Activated CD8-positive, alpha-beta memory T cell treated with anti-CD3 and anti-CD28 coated beads, Interleukin-2, amount 50 U/mL, for 1 hour (primary cell): ENCODE measurements at regions not wholly inside any gene's neighbourhood (a gene's known extent, or its start where the extent isn't known, plus 50 kb on each side); places are given as distances from the start of the nearest gene placed in this dataset.
"Not testable (repeated sequence)": the region's sequence is repeated elsewhere in the genome, so short reads cannot be mapped to it uniquely, and the experiment has no call there.

Source experiments
- DNase-seq: peaks from one replicate; pipeline ENCODE4 v3.0.0-alpha.2; 2020; ENCODE audit errors: extremely low read depth

DNA sequence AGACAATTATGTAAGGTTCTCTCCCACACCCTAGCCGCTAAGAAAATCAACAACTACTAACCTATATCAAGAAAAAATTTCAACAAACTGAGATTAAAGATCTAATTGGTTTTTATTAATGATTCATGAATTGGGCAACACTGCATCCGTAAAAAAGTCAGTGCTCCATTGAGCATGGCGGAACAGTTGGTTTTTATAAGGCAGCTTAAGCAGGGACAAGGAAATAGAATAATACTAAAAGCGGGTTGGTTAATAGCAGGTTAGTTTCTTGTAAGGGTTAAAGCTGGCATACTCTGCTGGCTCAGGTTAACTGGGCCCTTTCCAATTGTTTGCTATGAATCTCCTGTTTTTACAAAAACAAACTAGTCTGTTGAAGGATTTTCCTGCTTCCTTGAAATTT, 202.3 kb upstream of the RASGEF1B start:
- DNase-seq = no peak

DNA sequence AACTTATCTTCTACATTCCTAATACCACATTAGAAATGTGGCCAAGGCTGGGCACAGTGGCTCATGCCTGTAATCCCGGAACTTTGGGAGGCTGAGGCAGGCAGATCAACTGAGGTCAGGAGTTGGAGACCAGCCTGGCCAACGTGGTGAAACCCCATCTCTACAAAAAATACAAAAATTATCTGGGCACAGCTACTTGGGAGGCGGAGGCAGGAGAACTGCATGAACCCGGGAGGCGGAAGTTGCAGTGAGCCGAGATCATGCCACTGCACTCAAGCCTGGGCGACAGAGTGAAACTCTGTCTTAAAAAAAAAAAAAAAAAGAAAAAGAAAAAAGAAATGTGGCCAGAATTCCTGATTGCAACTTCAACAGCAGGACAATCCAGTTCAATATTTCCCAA, 196.6 kb upstream of the RASGEF1B start:
- DNase-seq = not testable (repeated sequence)

DNA sequence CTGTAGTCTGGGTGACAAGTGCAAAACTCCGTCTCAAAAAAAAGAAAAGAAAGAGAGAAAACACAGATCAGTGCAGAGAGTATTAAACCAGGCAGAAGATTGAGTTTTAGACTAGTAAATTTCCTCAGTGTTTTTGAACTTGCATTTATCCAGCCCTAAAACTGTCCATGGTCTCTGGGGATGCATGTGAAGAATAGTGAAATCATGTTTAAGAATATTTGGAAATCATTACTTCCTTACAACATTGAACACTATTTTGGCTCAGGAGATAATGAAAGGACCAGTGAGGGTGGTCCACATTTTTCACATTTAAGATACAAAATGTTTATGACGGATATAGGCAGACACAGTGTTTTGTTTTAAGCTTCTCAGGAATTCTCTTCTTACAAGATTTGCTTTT, 195.8 kb upstream of the RASGEF1B start:
- no peak for DNase-seq

DNA sequence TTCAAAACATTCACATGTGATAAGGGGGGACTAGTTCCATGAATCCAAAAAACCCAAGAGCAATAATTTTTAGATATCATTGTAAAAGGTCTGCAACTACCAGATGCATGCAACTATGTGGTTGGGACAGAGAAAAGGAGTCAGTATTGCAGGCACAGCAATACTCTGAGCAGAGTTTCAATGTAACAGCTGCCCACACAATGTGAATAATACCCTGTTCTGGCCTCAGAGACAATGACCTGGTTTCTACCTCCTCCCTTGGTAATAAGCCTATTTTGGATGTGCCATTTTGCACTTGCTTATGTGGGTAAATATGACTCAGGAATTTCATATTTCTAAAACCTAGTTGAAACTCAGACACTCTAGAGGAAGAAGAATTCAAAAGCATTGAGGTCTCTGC, 194.8 kb upstream of the RASGEF1B start:
- DNase-seq = no peak

DNA sequence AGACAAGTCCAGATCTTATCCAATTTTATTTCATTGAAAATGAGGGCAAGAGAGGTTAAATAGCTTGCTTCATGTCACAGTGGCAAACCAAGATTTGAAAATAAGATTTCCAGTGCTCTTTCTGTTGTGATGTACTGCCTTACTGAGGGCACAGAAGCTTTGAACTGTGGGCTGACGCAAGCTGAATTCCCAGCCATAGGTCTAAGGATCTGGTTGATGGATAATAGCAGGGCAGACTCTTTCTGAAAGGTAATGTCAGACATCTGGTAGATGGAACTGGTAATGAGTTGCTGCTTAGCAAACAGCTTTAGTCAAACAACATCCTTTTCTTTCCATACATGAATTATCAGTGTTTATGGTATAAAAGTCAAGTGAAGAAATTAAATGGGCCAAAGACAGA, 193.9 kb upstream of the RASGEF1B start:
- DNase-seq = no peak

DNA sequence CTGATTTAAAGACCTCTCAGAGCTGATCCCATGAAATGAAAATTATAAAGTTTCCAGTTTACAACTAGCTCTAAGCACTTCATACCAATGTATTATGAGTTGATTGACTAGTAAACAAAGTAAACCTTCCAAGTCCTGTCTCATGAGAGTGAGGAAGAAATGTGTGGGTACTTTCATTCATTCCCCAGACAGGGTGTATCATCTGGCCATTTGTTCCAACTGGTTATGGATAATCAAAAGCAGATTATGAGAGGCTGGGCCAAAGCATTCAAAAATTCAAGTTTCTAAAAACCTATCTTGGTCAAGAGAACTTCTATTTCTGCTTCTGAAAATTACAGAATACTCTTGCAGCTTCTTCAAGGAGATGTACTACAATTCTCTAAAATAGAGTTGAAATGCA, 193.3 kb upstream of the RASGEF1B start:
- no peak for DNase-seq

DNA sequence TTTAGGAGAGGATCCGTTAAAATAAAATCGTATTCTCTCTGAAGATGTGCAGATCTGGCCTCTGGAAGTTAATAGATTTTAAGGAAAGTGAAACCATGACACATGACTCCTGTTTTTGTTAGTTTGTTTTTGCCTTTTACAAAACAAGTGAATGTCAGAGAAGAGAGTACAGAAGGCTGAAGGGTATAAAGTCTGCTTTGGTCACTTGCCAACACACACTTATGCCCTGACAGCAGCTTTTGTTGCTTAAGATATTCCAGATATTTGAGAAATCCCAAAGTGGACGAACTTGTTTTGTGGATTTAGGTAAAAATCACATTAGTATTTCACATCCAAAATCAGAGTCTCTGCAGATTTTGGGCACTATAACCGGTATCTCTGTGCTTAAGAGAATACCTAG, 192.4 kb upstream of the RASGEF1B start:
- DNase-seq = no peak

DNA sequence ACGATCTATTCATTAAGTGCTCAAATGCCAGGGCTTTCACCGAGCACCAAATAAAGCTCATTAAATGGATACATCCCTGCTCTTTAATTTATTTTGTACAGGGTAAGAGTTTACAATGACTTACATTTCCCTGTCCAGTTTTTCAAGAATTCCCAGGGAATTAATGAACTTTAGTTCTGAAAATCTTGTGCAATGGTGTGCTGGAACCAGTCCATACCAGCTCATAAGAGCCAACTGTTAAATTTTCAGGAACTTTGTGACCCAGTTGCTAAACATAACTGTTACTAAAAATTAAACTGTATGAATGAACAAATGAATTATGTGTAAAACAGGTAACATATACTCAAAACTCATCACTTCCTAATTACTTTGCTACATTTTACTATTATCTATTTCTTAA, 191.7 kb upstream of the RASGEF1B start:
- no peak for DNase-seq

DNA sequence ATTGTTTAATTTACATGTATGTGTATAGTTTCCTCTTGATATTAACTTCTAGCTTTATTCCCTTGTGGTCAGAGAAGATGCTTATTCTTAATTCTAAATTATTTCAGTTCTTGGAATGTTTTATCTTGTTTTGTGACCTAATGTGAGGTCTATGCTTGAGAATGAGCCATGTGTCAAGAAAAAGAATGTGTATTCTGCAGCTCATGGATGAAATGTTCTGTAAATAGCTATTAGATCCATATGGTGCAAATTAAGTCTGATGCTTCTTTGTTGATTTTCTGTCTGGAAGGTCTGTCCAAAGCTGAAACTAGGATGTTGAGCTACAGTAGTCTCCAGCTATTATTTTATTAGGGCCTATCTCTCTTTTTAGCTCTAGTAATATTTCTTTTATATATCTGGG, 187.3 kb upstream of the RASGEF1B start:
- no peak for DNase-seq

DNA sequence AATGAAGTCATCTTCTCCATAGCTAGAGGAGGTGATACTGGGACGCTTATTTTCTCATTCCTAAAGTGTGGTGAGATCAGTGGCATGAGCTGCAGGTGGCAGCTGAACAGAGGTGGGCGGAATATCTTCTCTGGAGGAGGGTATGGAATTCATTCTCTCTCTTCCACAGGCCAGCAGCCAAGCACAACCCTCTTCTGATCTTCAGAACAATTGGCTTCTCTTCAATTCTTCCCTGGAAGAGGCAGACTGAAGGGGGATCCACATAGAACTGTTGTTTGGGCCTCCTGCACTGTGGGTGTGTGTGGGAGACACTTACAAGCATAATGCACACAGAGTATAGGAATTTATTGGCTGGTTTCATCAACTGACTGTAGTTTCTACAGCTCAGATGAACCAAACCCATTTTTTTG, 180.4 kb upstream of the RASGEF1B start:
- DNase-seq = no peak

DNA sequence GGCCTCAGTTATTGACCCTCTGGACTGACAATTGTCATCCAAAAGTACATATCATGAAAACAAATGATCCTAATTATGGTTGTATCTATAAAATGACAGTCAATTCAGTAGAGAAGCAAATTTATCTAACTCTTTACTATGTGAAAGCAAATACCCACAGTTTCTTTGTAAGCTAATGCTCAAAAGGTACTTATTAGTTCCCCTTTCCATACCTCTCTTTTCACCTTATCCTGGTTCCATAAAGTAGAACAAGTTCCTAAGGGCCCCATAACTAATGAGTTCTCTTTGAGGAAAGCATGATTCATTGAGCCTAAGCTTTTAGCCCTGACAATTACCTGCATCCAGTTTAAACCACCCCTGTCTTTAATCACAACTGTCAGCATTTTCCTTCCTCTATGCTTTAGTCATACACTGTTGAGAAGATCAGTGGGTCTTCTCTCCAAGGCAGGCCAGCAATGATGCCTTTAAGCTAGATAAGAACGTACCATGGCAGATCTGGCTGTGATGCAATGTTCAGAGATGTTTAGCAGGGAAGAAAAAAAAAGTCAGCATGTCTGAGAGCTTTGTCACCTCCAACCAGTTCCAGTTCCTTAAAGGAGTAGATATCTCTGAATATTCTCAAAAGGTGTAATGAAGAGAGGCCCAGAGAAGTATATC, 179.7 kb upstream of the RASGEF1B start:
- no peak for DNase-seq

DNA sequence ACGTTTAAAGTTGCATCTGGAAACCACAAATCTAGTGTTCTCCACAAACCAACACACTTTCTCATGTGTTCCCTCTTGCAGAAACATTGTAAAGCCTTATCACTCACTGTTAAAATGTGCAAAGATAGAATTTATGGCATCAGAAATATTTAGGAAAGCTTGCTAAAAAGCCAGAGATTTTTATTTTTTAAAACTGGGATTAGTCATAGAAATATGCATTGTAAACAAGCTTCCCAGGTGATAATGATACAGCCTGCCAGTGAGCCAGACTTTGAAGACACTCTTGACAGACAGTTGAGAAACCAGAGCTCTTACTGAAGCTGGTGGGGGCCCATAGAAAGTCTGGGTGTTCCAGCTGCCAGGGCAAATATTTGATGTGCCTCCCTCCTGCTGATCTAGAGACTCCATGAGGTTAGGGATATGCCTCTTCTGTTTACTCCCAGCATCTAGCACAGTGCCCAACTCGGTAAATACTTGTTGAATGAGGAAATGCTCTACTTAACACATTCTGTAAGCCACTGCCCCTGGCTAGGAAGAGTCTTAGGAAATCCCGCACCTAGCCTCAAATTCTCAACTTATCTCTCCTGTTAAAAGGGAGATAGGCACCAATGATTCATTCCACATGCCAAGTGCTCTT, 179.0 kb upstream of the RASGEF1B start:
- DNase-seq = no peak

DNA sequence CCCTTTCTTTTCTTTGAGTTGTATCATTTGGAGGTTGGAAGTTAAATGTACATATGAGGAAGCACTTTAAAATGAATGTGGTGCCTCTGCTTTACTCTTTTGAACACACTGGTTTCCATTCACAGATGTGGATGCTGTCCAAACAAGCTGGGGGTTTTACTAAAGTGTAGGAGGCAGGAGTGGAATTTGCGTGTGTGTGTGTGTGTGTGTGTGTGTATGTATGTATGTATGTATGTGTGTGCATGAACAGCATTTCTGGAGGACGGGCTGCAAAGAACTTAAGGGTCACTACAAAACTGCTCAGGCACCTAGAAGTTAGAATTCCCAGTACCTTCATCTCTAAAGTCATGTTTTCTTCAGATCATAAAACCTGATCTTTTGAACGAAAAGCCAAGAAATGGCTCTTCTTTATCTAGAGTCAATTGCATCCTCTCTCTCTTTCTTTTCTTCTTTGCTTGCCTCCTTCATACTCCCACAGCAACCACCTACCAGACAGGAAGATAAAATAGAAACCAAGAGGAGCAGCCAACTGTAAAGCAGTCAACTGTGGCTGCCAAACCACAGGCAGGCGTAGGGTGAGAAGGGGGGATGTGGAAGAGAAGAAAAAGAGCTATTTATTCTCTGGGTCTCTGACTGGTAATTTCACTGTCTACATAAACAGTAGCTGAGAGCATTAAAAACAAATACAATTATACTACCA, 177.0 kb upstream of the RASGEF1B start:
- no peak for DNase-seq

DNA sequence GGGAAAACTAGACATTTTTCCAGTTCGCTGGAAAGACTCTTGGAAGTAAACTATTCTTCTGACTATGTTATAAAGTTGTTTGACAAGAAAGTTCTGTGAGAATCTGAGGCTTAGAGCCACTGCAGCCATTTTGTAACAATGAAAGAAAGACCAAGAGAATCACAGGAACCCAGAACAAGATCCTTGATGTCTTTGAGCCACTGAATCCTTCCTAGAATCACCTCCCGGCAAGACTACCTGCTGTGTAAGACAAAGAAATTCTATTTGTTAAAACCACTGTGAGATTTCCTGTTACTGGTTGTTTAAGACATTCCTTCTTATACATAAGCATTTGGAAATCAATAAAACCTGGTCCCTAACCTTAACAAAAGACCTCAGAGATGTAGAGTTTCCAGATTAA, 175.7 kb upstream of the RASGEF1B start:
- no peak for DNase-seq

DNA sequence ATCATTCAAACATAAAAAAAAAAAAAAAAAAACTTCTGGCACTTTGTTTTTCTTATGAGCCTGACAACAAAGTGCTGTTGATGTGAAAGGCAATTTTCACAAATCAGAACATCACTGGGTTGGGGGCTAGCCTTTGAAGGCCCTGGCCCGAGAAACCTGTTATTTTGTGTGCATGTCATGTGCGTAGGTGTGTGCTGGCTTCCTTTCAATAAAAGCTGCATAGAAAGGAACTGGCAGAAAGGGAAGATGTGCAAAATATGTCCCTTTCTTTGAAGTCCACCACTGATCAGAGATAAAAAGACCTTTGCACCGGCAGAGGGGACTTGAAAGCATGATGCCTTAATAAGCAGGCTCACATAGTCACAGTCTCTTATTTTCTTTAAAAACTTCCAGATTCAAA, 170.8 kb upstream of the RASGEF1B start:
- DNase-seq = no peak

DNA sequence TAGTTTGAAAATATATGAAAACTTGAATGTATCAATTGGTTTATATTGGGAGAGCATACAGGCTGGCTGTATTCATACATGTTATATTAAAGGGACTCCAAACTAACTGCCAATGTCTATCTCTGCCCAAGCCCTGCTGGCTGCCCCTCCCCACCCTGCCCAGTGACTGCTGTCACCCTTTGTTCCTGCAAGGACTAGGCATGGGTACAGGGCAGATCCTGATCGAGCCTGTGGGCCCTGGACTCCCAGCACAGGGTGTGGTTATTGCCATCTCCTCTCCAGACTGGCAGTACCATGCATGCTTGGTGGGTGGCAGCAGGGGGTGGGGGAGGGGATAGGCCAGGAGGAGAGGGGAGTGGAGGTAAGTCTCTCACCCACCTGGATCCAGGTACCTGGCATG, 167.5 kb upstream of the RASGEF1B start:
- no peak for DNase-seq

DNA sequence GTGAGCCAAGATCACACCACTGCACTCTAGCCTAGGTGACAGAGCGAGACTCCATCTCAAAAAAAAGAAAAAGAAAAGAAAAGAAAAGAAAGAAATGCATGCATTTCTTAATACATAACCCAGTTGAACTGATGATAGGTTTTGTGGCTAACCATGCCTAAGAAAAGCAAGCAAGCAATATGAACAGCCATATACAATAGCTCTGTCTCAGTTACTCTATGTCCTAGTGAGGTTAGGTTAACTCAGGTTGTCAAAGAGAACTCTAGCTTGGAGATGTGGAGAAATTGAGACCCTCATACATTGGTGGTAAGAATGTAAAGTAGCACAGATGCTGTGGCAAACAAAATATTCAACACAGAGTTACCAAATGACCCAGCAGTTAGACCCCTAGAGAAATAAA, 167.0 kb upstream of the RASGEF1B start:
- no peak for DNase-seq

DNA sequence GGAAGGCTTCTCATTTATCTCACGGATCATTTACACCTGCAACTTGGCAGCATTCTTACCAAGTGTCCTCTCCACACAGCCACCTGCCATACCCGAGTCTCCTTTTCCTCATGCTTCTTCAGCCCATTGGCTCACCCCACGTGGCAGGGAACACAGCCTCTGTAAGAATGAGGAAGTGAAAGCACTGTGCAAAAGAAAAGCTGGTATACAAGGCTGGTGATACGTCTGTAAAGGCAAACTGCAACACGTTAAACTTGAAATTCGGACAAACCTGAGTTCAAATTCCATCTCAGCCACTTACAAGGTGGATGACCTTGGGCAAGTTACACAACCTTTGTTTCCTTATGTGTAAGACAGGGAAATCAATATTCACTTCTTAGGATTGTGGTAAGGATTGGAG, 164.0 kb upstream of the RASGEF1B start:
- no peak for DNase-seq

DNA sequence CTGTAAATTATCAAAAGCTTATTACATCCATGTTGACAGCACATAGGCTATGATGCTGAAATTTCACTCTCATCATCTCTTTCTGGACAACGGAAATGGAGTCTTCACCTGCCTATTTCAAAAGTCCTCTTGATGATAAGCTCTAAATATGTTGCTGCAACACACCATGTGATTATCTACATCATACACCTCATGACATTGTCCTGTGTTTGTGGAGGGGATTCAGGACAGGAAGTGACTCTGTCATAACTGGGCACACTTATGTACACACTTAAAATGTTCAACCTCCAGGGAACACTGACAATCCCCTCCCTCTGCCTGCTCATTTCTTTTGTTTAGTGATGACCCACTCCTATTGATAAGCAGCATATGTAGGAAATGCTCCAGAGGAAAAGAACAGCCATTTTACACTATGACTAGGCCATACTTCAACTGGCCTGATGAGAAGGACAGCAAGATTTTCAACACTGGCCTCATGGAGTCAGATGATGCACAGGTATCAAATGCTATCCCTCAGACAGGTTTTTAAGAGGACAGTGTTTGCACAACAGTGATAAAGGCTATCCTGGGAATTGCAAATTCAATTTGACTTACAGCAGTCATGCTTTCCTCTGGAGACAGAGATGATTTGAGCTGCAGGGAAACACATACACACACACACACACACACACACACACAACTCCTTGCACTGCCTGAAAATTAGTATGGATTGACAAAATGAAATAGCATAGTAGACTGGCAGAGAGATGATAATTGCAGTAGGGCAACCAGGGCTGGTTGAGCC, 163.3 kb upstream of the RASGEF1B start:
- DNase-seq = no peak

DNA sequence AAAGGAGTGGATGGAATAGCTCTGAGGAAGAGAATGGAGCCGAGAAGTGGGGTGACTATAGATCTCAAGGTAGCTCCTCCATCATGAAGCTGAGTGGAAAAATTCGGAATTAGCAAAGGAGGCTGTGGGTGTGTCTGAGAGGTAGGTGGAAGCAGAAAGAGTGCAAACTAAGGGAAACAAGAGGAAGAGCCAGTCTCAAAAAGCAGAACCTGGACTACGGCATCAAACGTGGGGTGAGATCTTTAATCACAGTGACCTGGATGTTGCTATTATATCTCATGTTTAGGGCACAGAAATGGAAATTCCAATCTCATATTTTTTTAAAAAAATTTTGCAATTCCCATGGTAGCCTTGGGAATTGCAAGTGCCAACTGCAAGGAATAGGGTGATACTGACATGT, 162.5 kb upstream of the RASGEF1B start:
- no peak for DNase-seq

DNA sequence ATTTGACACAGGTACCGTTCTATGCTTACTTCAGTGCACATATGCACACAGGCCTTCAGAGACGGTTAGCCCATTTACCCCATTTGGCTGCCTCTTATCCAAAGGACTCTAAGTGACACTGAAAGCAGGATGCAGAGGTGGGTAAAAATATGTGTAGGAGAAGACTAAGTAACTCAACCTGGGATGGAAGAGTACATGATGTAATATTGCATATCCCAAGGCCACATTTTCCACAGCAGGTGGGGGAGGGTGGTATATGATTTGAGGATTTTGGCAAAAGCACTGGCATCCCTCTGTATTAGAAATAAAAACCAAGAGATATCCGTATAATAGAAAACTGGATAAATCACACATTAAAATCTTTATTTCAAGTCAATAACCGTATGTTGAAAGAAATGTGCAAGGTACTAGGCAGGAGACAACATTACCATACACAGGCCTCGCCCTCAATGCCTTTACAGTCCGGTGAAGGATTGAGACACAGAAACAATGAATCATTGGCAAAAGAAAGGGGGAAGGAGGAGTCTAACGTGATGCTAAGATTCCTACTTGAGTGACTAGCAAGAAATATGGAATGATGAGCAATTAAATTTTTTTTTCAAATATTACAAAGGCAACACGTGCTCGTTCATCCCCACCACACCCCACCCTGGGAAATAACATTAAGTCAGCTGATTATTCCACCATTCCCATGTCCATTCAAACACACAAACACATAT, 161.0 kb upstream of the RASGEF1B start:
- no peak for DNase-seq

DNA sequence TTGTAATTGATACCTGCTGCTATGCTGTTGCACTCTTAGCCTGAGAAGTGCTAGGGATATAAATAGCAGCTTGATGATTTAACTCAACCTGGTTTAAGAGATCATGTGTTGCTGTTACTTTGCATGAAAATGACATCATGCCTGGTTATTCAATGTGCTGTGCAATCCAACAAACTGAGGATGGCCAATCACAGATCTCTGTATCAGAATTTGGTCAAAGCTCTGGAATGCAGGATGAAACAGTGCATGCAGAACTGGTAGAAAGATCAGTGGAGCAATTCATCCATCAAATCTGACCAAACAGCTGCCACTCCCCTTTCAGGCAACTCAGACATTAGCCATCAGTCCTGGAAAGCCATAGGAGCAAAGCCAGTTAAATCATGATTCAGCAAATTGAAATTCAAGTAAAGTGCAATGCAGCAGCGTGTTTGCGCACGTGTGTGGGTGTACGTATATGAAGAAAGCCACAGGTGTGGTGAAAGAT, 160.3 kb upstream of the RASGEF1B start:
- DNase-seq = no peak
